A673 (cell line): ENCODE measurements at regions not wholly inside any gene's neighbourhood (a gene's known extent, or its start where the extent isn't known, plus 50 kb on each side); places are given as distances from the start of the nearest gene placed in this dataset.

Experiments
- EZH2 ChIP-seq: fragments of 200-600 bp; sonication (generic); IDR thresholded peaks from 2 replicates; pipeline ENCODE4 v1.6.1; 2017; ENCODE audit warnings: borderline replicate concordance, low read depth, mild to moderate bottlenecking, mixed read lengths, antibody characterized with exemption, low read length; ENCODE audit not compliant: poor library complexity, severe bottlenecking
- TF ChIP-seq, protein P1 (sequence below): fragments of 300-800, 200-600 bp; sonication (generic); conservative IDR thresholded peaks from 2 replicates; pipeline ENCODE4 v1.5.1; 2017; ENCODE audit warnings: low read depth, mild to moderate bottlenecking, antibody characterized with exemption, low read length, moderate library complexity, mixed read lengths

DNA sequence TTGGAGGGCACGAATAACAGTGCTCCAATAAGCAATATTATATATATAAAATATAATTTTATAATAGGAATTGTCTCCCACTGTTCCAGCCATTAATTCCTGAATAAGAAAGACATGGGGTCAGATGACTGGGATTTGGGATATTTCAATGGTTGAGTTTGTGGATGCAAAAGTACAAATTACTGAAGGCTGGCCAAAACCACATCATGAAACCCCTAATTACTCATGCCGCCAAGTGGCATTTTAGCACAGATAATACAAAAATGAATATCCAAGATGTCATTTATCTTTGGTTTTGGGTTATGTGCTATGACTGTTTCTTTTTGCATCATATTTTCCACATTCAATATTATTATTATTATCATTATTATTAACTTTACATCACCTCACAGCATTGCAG is 261.4 kb upstream of the TBX3 start:
- TF ChIP-seq, protein P1, sequence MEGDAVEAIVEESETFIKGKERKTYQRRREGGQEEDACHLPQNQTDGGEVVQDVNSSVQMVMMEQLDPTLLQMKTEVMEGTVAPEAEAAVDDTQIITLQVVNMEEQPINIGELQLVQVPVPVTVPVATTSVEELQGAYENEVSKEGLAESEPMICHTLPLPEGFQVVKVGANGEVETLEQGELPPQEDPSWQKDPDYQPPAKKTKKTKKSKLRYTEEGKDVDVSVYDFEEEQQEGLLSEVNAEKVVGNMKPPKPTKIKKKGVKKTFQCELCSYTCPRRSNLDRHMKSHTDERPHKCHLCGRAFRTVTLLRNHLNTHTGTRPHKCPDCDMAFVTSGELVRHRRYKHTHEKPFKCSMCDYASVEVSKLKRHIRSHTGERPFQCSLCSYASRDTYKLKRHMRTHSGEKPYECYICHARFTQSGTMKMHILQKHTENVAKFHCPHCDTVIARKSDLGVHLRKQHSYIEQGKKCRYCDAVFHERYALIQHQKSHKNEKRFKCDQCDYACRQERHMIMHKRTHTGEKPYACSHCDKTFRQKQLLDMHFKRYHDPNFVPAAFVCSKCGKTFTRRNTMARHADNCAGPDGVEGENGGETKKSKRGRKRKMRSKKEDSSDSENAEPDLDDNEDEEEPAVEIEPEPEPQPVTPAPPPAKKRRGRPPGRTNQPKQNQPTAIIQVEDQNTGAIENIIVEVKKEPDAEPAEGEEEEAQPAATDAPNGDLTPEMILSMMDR = no peak
- TF ChIP-seq EZH2 = no peak
